HCT116 (cell line): ENCODE measurements at regions not wholly inside any gene's neighbourhood (a gene's known extent, or its start where the extent isn't known, plus 50 kb on each side); places are given as distances from the start of the nearest gene placed in this dataset.

ENCODE experiments used
- ATAC-seq: fragments of 200-7000 bp; cut with Tn5 transposase; 2 replicates; pipeline ENCODE4 v1.9.1; 2020; ENCODE audit warnings: mild to moderate bottlenecking, moderate library complexity
- BruUV-seq: library from RNA; stranded (reverse); fragments of 400-500 nt; replicated peaks from 2 replicates; lab custom pipeline; 2021; lab: Mats Ljungman, UMichigan
- CTCF ChIA-PET: fragments of 300-600 bp; sonication (Branson Sonifier 250); formaldehyde crosslinking; loops from one replicate; lab custom pipeline; 2021; ENCODE audit warnings: antibody characterized with exemption; lab: Charles Lee
- POLR2A ChIA-PET: fragments of 300-600, 350-600 bp; sonication (Branson Sonifier 250); formaldehyde crosslinking; loops from one replicate; lab custom pipeline; 2021; ENCODE audit warnings: antibody characterized with exemption; lab: Charles Lee
- RAD21 ChIA-PET, 2 experiments: fragments of 300-600 bp; sonication (Branson Sonifier 250); formaldehyde crosslinking; loops; one replicate each; lab custom pipeline; 2023; ENCODE audit warnings: low total read pairs in 2 of 2; ENCODE audit not compliant: uncharacterized antibody in 2 of 2, unreplicated experiment in 2 of 2, low non-redundant PET in 1 of 2; lab: Charles Lee
- DNase-seq: peaks from one replicate; pipeline ENCODE4 v3.0.0-alpha.2; 2010; ENCODE audit warnings: low read depth, low spot score
- H2AFZ ChIP-seq: fragments of 200-600 bp; shearing (Covaris generic), sonication (generic); 2 replicates; pipeline ENCODE4 v1.6.1; 2017; ENCODE audit warnings: low read depth, mixed run types, mixed read lengths, antibody characterized with exemption, low read length; ENCODE audit not compliant: poor library complexity, severe bottlenecking
- H3K27ac ChIP-seq: 2 replicates; pipeline ENCODE4 v1.5.1; 2012; ENCODE audit warnings: low read depth, low read length
- H3K27me3 ChIP-seq: fragments of 200-600 bp; sonication (generic); 2 replicates; pipeline ENCODE4 v1.6.1; 2016; ENCODE audit warnings: mixed run types, low read length, mixed read lengths; ENCODE audit not compliant: insufficient read depth
- H3K36me3 ChIP-seq, 2 experiments: fragments of 200-500 bp in 1 of 2; fragments of 200-600 bp in 1 of 2; sonication (Bioruptor generic) in 1 of 2; sonication (generic) in 1 of 2; 2 replicates each; pipeline versions ENCODE4 v1.5.1 to v1.6.1; 2014 to 2016; ENCODE audit warnings: low read length in 2 of 2, inconsistent platforms in 1 of 2, mixed read lengths in 1 of 2, mixed run types in 1 of 2; ENCODE audit not compliant: insufficient read depth in 2 of 2, control insufficient read depth in 1 of 2
- H3K4me1 ChIP-seq, 2 experiments: fragments of 200-600 bp in 1 of 2; sonication (generic) in 1 of 2; 2 replicates each; pipeline versions ENCODE4 v1.5.1 to v1.6.1; 2012 to 2017; ENCODE audit warnings: low read length in 2 of 2, inconsistent platforms in 1 of 2, mild to moderate bottlenecking in 1 of 2, mixed read lengths in 1 of 2, mixed run types in 1 of 2, moderate library complexity in 1 of 2; ENCODE audit not compliant: insufficient read depth in 2 of 2, control insufficient read depth in 1 of 2
- H3K4me2 ChIP-seq: fragments of 200-600 bp; sonication (generic); 2 replicates; pipeline ENCODE4 v1.6.1; 2017; ENCODE audit warnings: mixed run types, low read length, mixed read lengths
- H3K4me3 ChIP-seq, 2 experiments: fragments of 200-600 bp in 1 of 2; sonication (generic) in 1 of 2; replicated peaks in 1 of 2; 2 replicates each; pipeline ENCODE4 v1.5.1; 2011 to 2016; ENCODE audit warnings: low read length in 2 of 2, control low read depth in 1 of 2, low read depth in 1 of 2, mild to moderate bottlenecking in 1 of 2, mixed read lengths in 1 of 2, mixed run types in 1 of 2
- H3K79me2 ChIP-seq: fragments of 200-600 bp; sonication (generic); 2 replicates; pipeline ENCODE4 v1.6.1; 2017; ENCODE audit warnings: mild to moderate bottlenecking, mixed run types, low read length, moderate library complexity, mixed read lengths; ENCODE audit not compliant: insufficient read depth
- H3K9ac ChIP-seq: fragments of 200-600 bp; sonication (generic); 2 replicates; pipeline ENCODE4 v1.6.1; 2016; ENCODE audit warnings: low read length, mixed read lengths
- H3K9me2 ChIP-seq: fragments of 200-600 bp; sonication (generic), shearing (Covaris generic); 2 replicates; pipeline ENCODE4 v1.6.1; 2017; ENCODE audit warnings: mixed run types, mild to moderate bottlenecking, moderate library complexity; ENCODE audit not compliant: insufficient read depth
- H3K9me3 ChIP-seq, 2 experiments: fragments of 200-500 bp in 1 of 2; fragments of 200-600 bp in 1 of 2; sonication (Bioruptor generic) in 1 of 2; sonication (generic) in 1 of 2; 2 replicates each; pipeline ENCODE4 v1.6.1; 2014 to 2017; ENCODE audit warnings: low read length in 2 of 2, mixed read lengths in 2 of 2, inconsistent platforms in 1 of 2, low read depth in 1 of 2, mild to moderate bottlenecking in 1 of 2, mixed run types in 1 of 2, moderate library complexity in 1 of 2; ENCODE audit not compliant: control insufficient read depth in 1 of 2, insufficient read depth in 1 of 2
- H4K20me1 ChIP-seq: fragments of 200-600 bp; sonication (generic), shearing (Covaris generic); 2 replicates; pipeline ENCODE4 v1.6.1; 2017; ENCODE audit warnings: mixed run types, mild to moderate bottlenecking, moderate library complexity; ENCODE audit not compliant: insufficient read depth
- EZH2 ChIP-seq: fragments of 200-600 bp; sonication (generic); IDR thresholded peaks from 2 replicates; pipeline ENCODE4 v1.6.1; 2017; ENCODE audit warnings: antibody characterized with exemption, mixed run types
- EZH2phosphoT487 ChIP-seq: fragments of 200-600 bp; IDR thresholded peaks from 2 replicates; pipeline ENCODE4 v1.6.1; 2018; ENCODE audit warnings: antibody characterized with exemption, borderline replicate concordance
- MAX ChIP-seq: IDR thresholded peaks from 2 replicates; pipeline ENCODE4 v1.6.1; 2012
- SP1 ChIP-seq: IDR thresholded peaks from 2 replicates; pipeline ENCODE4 v1.6.1; 2012; ENCODE audit warnings: low read depth
- ZFX ChIP-seq: fragments of 450-650 bp; IDR thresholded peaks from 2 replicates; pipeline ENCODE4 v1.6.1; 2017
- intact Hi-C: fragments of 100-400 bp; cut with micrococcal nuclease; formaldehyde crosslinking; loops from 2 replicates; pipeline ENCODE4 v1.10.0; 2022

- intact Hi-C loops: no loop called here
- no peak overlapping the region for H3K9ac ChIP-seq
- no peaks in the 10 kb centered on the region for H3K4me1 ChIP-seq
- H3K27me3 ChIP-seq: no peaks in the 10 kb centered on the region
- ChIA-PET CTCF (no interaction called here), POLR2A (interaction anchor here (0.9 kb wide), 1 partner anchor 9 kb away, joined by 3 read pairs; no protein-coding TSS in a partner anchor), RAD21 (no interaction called here)
- no peaks in the 10 kb centered on the region for H4K20me1 ChIP-seq
- no peaks in the 10 kb centered on the region for H3K36me3 ChIP-seq
- BruUV-seq: no TSS peak
- no peak overlapping the region for H3K4me3 ChIP-seq
- no peaks in the 10 kb centered on the region for H3K9me3 ChIP-seq
- ATAC-seq (no peak), DNase-seq (no peak)
- TF ChIP-seq MAX: no peak
- TF ChIP-seq EZH2phosphoT487: no peak
- TF ChIP-seq EZH2: no peak
- TF ChIP-seq SP1: no peak
- H3K27ac ChIP-seq: no peak overlapping the region
- H3K79me2 ChIP-seq: no peaks in the 10 kb centered on the region
- no peak overlapping the region for H3K4me2 ChIP-seq
- H2AFZ ChIP-seq: no peak overlapping the region
- H3K9me2 ChIP-seq: no peaks in the 10 kb centered on the region
Measured at GRCh38 chr6:170186006-170186935, 104.6 kb downstream of the DLL1 start.

- no peaks in the 10 kb centered on the region for H3K36me3 ChIP-seq
- ChIA-PET RAD21 (no interaction called here), CTCF (no interaction called here), POLR2A (interaction anchor here (0.9 kb wide), 1 partner anchor 8 kb away, joined by 3 read pairs; no protein-coding TSS in a partner anchor)
- H3K4me1 ChIP-seq: no peaks in the 10 kb centered on the region
- no peak overlapping the region for H3K9ac ChIP-seq
- H3K9me3 ChIP-seq: no peaks in the 10 kb centered on the region
- no peaks in the 10 kb centered on the region for H3K79me2 ChIP-seq
- no peak overlapping the region for H2AFZ ChIP-seq
- intact Hi-C loops: no loop called here
- no TSS peak for BruUV-seq
- TF ChIP-seq EZH2phosphoT487 (no peak), ZFX (no peak)
- H3K4me3 ChIP-seq: no peak overlapping the region
- H3K27ac ChIP-seq: no peak overlapping the region
- DNase-seq: no peak
- no peaks in the 10 kb centered on the region for H3K9me2 ChIP-seq
- no peak for ATAC-seq
- no peak overlapping the region for H3K4me2 ChIP-seq
- H3K27me3 ChIP-seq: no peaks in the 10 kb centered on the region
- no peaks in the 10 kb centered on the region for H4K20me1 ChIP-seq
Measured at GRCh38 chr6:170185175-170185978, 105.5 kb downstream of the DLL1 start.
